OCI-LY3 (cell line): ENCODE measurements at regions not wholly inside any gene's neighbourhood (a gene's known extent, or its start where the extent isn't known, plus 50 kb on each side); places are given as distances from the start of the nearest gene placed in this dataset.

ENCODE experiments used
- EZH2phosphoT487 ChIP-seq: fragments of 200-600 bp; shearing (Covaris generic); IDR thresholded peaks from 2 replicates; pipeline ENCODE4 v1.6.1; 2018; ENCODE audit warnings: antibody characterized with exemption, mixed run types, low read depth
- TF ChIP-seq, protein P1 (sequence below): fragments of 200-600, 300-600 bp; sonication (generic); IDR thresholded peaks from 2 replicates; pipeline ENCODE4 v1.5.1; 2014; ENCODE audit warnings: antibody characterized with exemption, low read length, low read depth

GRCh38 chr13:47044842-47045241, 148.0 kb upstream of the HTR2A start:
- TF ChIP-seq, protein P1, sequence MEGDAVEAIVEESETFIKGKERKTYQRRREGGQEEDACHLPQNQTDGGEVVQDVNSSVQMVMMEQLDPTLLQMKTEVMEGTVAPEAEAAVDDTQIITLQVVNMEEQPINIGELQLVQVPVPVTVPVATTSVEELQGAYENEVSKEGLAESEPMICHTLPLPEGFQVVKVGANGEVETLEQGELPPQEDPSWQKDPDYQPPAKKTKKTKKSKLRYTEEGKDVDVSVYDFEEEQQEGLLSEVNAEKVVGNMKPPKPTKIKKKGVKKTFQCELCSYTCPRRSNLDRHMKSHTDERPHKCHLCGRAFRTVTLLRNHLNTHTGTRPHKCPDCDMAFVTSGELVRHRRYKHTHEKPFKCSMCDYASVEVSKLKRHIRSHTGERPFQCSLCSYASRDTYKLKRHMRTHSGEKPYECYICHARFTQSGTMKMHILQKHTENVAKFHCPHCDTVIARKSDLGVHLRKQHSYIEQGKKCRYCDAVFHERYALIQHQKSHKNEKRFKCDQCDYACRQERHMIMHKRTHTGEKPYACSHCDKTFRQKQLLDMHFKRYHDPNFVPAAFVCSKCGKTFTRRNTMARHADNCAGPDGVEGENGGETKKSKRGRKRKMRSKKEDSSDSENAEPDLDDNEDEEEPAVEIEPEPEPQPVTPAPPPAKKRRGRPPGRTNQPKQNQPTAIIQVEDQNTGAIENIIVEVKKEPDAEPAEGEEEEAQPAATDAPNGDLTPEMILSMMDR = no peak
- no peak for TF ChIP-seq EZH2phosphoT487
